ENCODE measurements at regions not wholly inside any gene's neighbourhood (a gene's known extent, or its start where the extent isn't known, plus 50 kb on each side); places are given as distances from the start of the nearest gene placed in this dataset.
"Not testable (repeated sequence)": the region's sequence is repeated elsewhere in the genome, so short reads cannot be mapped to it uniquely, and the experiment has no call there.

- TF ChIP-seq POLR2A (IDR thresholded peaks at IDR 0.05): no peak
- Histone ChIP-seq H3K27me3 (no peaks in the 10 kb centered on the region), H3K36me3 (no peaks in the 10 kb centered on the region), H3K9me3 (no peaks in the 10 kb centered on the region), H3K4me1 (no peaks in the 10 kb centered on the region), H3K4me3 (no peak overlapping the region), H3K27ac (no peak overlapping the region)
- 71 to 83% methylated on average over 5 to 6 of the region's 6 CpGs for WGBS, 2 donors
- DNase-seq: peak in 1 of 2 donors; percentile 29
- peak; percentile 24 to 51 for ATAC-seq (ENCODE audit: low FRiP score in 2 of 2)
These were observed 410.9 kb downstream of the PCDH10 start for GRCh38 chr4:133559987-133560386.

- 67 to 74% methylated on average over 1 of the region's 1 CpG for WGBS, 2 donors
- no peak for TF ChIP-seq POLR2AphosphoS5 (IDR thresholded peaks at IDR 0.05)
- no peak for TF ChIP-seq POLR2A (IDR thresholded peaks at IDR 0.05)
- no peak for TF ChIP-seq EP300 (IDR thresholded peaks at IDR 0.05)
- TF ChIP-seq, protein P1, sequence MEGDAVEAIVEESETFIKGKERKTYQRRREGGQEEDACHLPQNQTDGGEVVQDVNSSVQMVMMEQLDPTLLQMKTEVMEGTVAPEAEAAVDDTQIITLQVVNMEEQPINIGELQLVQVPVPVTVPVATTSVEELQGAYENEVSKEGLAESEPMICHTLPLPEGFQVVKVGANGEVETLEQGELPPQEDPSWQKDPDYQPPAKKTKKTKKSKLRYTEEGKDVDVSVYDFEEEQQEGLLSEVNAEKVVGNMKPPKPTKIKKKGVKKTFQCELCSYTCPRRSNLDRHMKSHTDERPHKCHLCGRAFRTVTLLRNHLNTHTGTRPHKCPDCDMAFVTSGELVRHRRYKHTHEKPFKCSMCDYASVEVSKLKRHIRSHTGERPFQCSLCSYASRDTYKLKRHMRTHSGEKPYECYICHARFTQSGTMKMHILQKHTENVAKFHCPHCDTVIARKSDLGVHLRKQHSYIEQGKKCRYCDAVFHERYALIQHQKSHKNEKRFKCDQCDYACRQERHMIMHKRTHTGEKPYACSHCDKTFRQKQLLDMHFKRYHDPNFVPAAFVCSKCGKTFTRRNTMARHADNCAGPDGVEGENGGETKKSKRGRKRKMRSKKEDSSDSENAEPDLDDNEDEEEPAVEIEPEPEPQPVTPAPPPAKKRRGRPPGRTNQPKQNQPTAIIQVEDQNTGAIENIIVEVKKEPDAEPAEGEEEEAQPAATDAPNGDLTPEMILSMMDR (IDR thresholded peaks at IDR 0.05): no peak
- H3K27me3 ChIP-seq: no peaks in the 10 kb centered on the region
- no peaks in the 10 kb centered on the region for H3K4me1 ChIP-seq
- no peaks in the 10 kb centered on the region for H3K36me3 ChIP-seq
- no peaks in the 10 kb centered on the region for H3K9me3 ChIP-seq
- ATAC-seq (ENCODE audit: low FRiP score in 2 of 2): no peak
- DNase-seq: no peak
- H3K27ac ChIP-seq: no peak overlapping the region
- H3K4me3 ChIP-seq: no peak overlapping the region
These were observed 406.6 kb downstream of the PCDH10 start for GRCh38 chr4:133555671-133556070.

DNA sequence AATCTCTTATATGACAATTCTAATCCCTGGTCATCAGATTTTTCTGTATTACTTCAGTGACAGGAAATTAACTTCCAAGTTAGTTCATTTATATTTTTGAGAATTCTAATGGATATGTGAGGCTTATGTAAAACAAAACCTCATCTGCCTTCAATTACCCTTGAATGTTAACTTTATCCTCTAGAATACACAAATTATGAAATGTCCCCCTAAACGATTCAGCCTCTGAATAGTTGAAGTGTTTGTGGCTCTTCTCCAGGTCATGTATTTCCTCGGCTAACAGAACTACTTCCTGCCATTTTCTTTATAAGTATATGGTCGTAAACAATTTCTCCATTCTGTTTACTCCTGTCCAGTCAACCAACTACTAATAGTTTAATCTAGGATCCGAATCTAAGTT lies 401.3 kb downstream of the PCDH10 start:
- TF ChIP-seq POLR2A (IDR thresholded peaks at IDR 0.05) (no peak), EP300 (IDR thresholded peaks at IDR 0.05) (no peak), POLR2AphosphoS5 (IDR thresholded peaks at IDR 0.05) (no peak)
- TF ChIP-seq, protein P1 (IDR thresholded peaks at IDR 0.05): no peak
- DNase-seq (no peak), ATAC-seq (ENCODE audit: low FRiP score in 2 of 2) (no peak)
- WGBS, 2 donors: 42 to 52% methylated on average over 4 of the region's 4 CpGs
- H3K9me3 ChIP-seq: no peaks in the 10 kb centered on the region
- no peaks in the 10 kb centered on the region for H3K27me3 ChIP-seq
- H3K36me3 ChIP-seq: no peaks in the 10 kb centered on the region
- H3K27ac ChIP-seq: no peak overlapping the region
- H3K4me3 ChIP-seq: no peak overlapping the region
- H3K4me1 ChIP-seq: no peaks in the 10 kb centered on the region

DNA sequence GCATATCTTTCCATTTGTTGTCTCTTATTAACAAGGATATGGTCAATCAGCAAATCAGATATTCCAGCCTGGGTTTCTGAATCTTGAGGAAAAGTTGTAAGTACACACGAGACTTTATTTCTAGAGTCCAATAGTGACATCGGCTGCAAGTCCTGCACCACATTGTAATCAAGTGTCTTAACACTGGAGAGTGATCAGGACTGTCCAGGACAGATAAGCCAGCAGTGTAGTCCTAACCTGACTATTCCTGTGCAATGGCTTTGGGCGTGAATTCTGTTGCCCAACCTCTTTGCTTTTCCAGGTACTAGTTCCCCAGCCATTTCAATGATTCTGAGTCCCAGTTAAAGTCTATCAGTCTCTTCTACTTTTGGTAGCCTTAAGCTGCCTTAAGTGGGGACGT lies 395.0 kb downstream of the PCDH10 start:
- TF ChIP-seq, protein P1 (IDR thresholded peaks at IDR 0.05): no peak
- TF ChIP-seq EP300 (IDR thresholded peaks at IDR 0.05) (no peak), POLR2AphosphoS5 (IDR thresholded peaks at IDR 0.05) (no peak), POLR2A (IDR thresholded peaks at IDR 0.05) (no peak)
- Histone ChIP-seq H3K4me1 (no peaks in the 10 kb centered on the region), H3K27me3 (no peaks in the 10 kb centered on the region), H3K27ac (no peak overlapping the region), H3K36me3 (no peaks in the 10 kb centered on the region), H3K4me3 (no peak overlapping the region), H3K9me3 (no peaks in the 10 kb centered on the region)
- DNase-seq: no peak
- WGBS, 2 donors: 84 to 88% methylated on average over 4 of the region's 4 CpGs
- ATAC-seq (ENCODE audit: low FRiP score in 2 of 2): no peak

GRCh38 chr4:133537780-133538281 lies 388.7 kb downstream of the PCDH10 start:
- Histone ChIP-seq H3K4me3 (no peak overlapping the region), H3K9me3 (no peaks in the 10 kb centered on the region), H3K27me3 (no peaks in the 10 kb centered on the region), H3K36me3 (no peaks in the 10 kb centered on the region), H3K27ac (no peak overlapping the region), H3K4me1 (no peaks in the 10 kb centered on the region)
- DNase-seq (no peak), ATAC-seq (ENCODE audit: low FRiP score in 2 of 2) (no peak)
- TF ChIP-seq POLR2A (IDR thresholded peaks at IDR 0.05) (no peak), EP300 (IDR thresholded peaks at IDR 0.05) (no peak), POLR2AphosphoS5 (IDR thresholded peaks at IDR 0.05) (no peak)
- TF ChIP-seq, protein P1 (IDR thresholded peaks at IDR 0.05): no peak
- 89 to 90% methylated on average over 4 of the region's 4 CpGs for WGBS, 2 donors

GRCh38 chr4:133534224-133534623 lies 385.1 kb downstream of the PCDH10 start:
- not testable (repeated sequence) for ATAC-seq (ENCODE audit: low FRiP score in 2 of 2); H3K36me3 ChIP-seq; H3K4me1 ChIP-seq; H3K27me3 ChIP-seq; DNase-seq; H3K9me3 ChIP-seq; H3K4me3 ChIP-seq; H3K27ac ChIP-seq
- WGBS, 2 donors: 63 to 74% methylated on average over 6 of the region's 6 CpGs

Data from upper lobe of left lung (tissue), 6 donors.